ENCODE measurements at regions not wholly inside any gene's neighbourhood (a gene's known extent, or its start where the extent isn't known, plus 50 kb on each side); places are given as distances from the start of the nearest gene placed in this dataset.
"Not testable (repeated sequence)": the region's sequence is repeated elsewhere in the genome, so short reads cannot be mapped to it uniquely, and the experiment has no call there.

DNA sequence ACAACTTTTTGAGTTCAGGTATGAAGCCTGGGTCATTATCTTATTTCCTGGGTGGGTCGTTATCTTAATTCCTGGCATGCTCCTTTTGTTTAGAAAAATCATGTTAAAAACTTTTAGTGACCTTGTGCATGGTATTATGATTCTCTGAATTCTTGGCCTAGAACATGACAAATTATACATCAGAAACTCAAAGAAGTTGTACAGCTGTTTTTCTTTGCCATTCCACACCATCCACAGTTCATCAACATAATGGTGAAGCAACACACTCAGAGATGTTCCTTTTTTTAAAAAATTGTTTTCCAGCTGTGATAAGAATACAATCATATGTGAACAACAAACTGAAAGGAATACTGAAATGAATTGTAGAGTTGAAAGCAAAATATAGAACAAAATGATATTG, 149.2 kb upstream of the SEMA3D start:
- Histone ChIP-seq H3K36me3 (replicated peaks in 1 of 2; ENCODE audit: control insufficient read depth in 1 of 2, insufficient read depth in 2 of 2, low read length in 2 of 2) (no peaks in the 10 kb centered on the region), H2AFZ (ENCODE audit: insufficient read depth, low read depth, low read length, poor library complexity, severe bottlenecking) (no peak overlapping the region), H3K4me2 (replicated peaks; ENCODE audit: extremely low read depth, low read length, poor library complexity, severe bottlenecking) (no peak overlapping the region), H3K27ac (ENCODE audit: low read depth in 1 of 2, low read length in 2 of 2) (no peak overlapping the region), H3K4me3 (replicated peaks in 1 of 3; ENCODE audit: low read depth in 2 of 3, low read length in 3 of 3) (no peak overlapping the region), H3K27me3 (ENCODE audit: control insufficient read depth in 2 of 2, insufficient read depth in 2 of 2, low read length in 2 of 2) (no peaks in the 10 kb centered on the region), H3K9me3 (replicated peaks in 1 of 2; ENCODE audit: control insufficient read depth in 1 of 2, insufficient read depth in 1 of 2, low read length in 2 of 2) (no peaks in the 10 kb centered on the region), H4K20me1 (ENCODE audit: insufficient read depth, low read length) (no peaks in the 10 kb centered on the region), H3K4me1 (ENCODE audit: control insufficient read depth in 1 of 2, insufficient read depth in 2 of 2, low read length in 2 of 2) (no peaks in the 10 kb centered on the region), H3K9ac (ENCODE audit: insufficient read depth, low read length, poor library complexity, severe bottlenecking) (no peak overlapping the region), H3K79me2 (ENCODE audit: insufficient read depth, low read length) (no peaks in the 10 kb centered on the region)
- H3K4me1 Mint-ChIP-seq: no peaks in the 10 kb centered on the region
- no peak overlapping the region for H3K27ac Mint-ChIP-seq
- TF ChIP-seq, protein P1, sequence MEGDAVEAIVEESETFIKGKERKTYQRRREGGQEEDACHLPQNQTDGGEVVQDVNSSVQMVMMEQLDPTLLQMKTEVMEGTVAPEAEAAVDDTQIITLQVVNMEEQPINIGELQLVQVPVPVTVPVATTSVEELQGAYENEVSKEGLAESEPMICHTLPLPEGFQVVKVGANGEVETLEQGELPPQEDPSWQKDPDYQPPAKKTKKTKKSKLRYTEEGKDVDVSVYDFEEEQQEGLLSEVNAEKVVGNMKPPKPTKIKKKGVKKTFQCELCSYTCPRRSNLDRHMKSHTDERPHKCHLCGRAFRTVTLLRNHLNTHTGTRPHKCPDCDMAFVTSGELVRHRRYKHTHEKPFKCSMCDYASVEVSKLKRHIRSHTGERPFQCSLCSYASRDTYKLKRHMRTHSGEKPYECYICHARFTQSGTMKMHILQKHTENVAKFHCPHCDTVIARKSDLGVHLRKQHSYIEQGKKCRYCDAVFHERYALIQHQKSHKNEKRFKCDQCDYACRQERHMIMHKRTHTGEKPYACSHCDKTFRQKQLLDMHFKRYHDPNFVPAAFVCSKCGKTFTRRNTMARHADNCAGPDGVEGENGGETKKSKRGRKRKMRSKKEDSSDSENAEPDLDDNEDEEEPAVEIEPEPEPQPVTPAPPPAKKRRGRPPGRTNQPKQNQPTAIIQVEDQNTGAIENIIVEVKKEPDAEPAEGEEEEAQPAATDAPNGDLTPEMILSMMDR (IDR thresholded peaks at IDR 0.05): no peak
- H3K9me3 Mint-ChIP-seq: peaks cover 0 to 2% (median 0%) of the 10 kb centered on the region in 7 donors
- H3K36me3 Mint-ChIP-seq: no peaks in the 10 kb centered on the region
- no peaks in the 10 kb centered on the region for H3K27me3 Mint-ChIP-seq (ENCODE audit: low read depth in 3 of 3)
- DNase-seq: no peak
- 80% methylated on average over 1 of the region's 1 CpG for WGBS (ENCODE audit: insufficient coverage)
- H3K4me3 Mint-ChIP-seq: no peak overlapping the region
- intact Hi-C loops (cut with micrococcal nuclease): no loop called here

DNA sequence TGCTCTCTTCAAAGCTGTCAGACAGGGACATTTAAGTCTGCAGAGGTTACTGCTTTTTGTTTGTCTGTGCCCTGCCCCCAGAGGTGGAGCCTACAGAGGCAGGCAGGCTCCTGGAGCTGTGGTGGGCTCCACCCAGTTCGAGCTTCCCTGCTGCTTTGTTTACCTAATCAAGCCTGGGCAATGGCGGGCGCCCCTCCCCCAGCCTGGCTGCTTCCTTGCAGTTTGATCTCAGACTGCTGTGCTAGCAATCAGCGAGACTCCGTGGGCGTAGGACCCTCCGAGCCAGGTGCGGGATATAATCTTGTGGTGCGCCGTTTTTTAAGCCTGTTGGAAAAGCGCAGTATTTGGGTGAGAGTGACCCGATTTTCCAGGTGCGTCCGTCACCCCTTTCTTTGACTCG, 148.3 kb upstream of the SEMA3D start:
- intact Hi-C loops (cut with micrococcal nuclease); H4K20me1 ChIP-seq (ENCODE audit: insufficient read depth, low read length); H3K9me3 ChIP-seq (replicated peaks in 1 of 2; ENCODE audit: control insufficient read depth in 1 of 2, insufficient read depth in 1 of 2, low read length in 2 of 2); H3K27ac Mint-ChIP-seq; H3K27ac ChIP-seq (ENCODE audit: low read depth in 1 of 2, low read length in 2 of 2); H3K27me3 ChIP-seq (ENCODE audit: control insufficient read depth in 2 of 2, insufficient read depth in 2 of 2, low read length in 2 of 2); H2AFZ ChIP-seq (ENCODE audit: insufficient read depth, low read depth, low read length, poor library complexity, severe bottlenecking); H3K4me1 Mint-ChIP-seq; H3K4me1 ChIP-seq (ENCODE audit: control insufficient read depth in 1 of 2, insufficient read depth in 2 of 2, low read length in 2 of 2); H3K27me3 Mint-ChIP-seq (ENCODE audit: low read depth in 3 of 3); H3K9ac ChIP-seq (ENCODE audit: insufficient read depth, low read length, poor library complexity, severe bottlenecking); H3K4me2 ChIP-seq (replicated peaks; ENCODE audit: extremely low read depth, low read length, poor library complexity, severe bottlenecking); H3K79me2 ChIP-seq (ENCODE audit: insufficient read depth, low read length); H3K9me3 Mint-ChIP-seq; H3K36me3 Mint-ChIP-seq; H3K36me3 ChIP-seq (replicated peaks in 1 of 2; ENCODE audit: control insufficient read depth in 1 of 2, insufficient read depth in 2 of 2, low read length in 2 of 2); H3K4me3 ChIP-seq (replicated peaks in 1 of 3; ENCODE audit: low read depth in 2 of 3, low read length in 3 of 3); H3K4me3 Mint-ChIP-seq; DNase-seq: not testable (repeated sequence)
- WGBS (ENCODE audit: insufficient coverage): 88% methylated on average over 5 of the region's 15 CpGs
